D721Med (cell line): ENCODE measurements at regions not wholly inside any gene's neighbourhood (a gene's known extent, or its start where the extent isn't known, plus 50 kb on each side); places are given as distances from the start of the nearest gene placed in this dataset.
A peak's percentile ranks its signal among the peaks of the same experiment; 100 is the strongest.

Source experiments
- DNase-seq: peaks from one replicate; pipeline ENCODE4 v3.0.0; 2011; ENCODE audit warnings: low spot score; ENCODE audit not compliant: insufficient read length
- FAIRE-seq: peaks from 2 replicates; lab custom pipeline; 2011; peaks lifted over from hg19 to GRCh38; lab: Jason Lieb, UNC
- CTCF ChIP-seq: IDR thresholded peaks from 2 replicates; pipeline ENCODE4 v1.5.1; 2012; ENCODE audit warnings: mild to moderate bottlenecking, control low read depth; ENCODE audit not compliant: insufficient read depth; ENCODE audit errors: missing control alignments

GRCh38 chr6:143575901-143576426, 64.4 kb upstream of the FUCA2 start:
- DNase-seq = no peak
- TF ChIP-seq CTCF = no peak
- no peak for FAIRE-seq

GRCh38 chr6:143575440-143575839, 63.9 kb upstream of the FUCA2 start:
- DNase-seq = peak; percentile 22
- peak; percentile 88 for TF ChIP-seq CTCF
- FAIRE-seq = peak; percentile 80

- FAIRE-seq = no peak
- DNase-seq = no peak
- TF ChIP-seq CTCF = no peak
These were observed 58.8 kb upstream of the FUCA2 start for GRCh38 chr6:143570147-143570853.

- no peak for TF ChIP-seq CTCF
- DNase-seq = no peak
- FAIRE-seq = no peak
These were observed 57.5 kb upstream of the FUCA2 start for GRCh38 chr6:143569040-143569439.

GRCh38 chr6:143564484-143565017, 53.0 kb upstream of the FUCA2 start:
- TF ChIP-seq CTCF = no peak
- no peak for FAIRE-seq
- DNase-seq = no peak

- TF ChIP-seq CTCF = no peak
- no peak for DNase-seq
- FAIRE-seq = no peak
These were observed 50.6 kb upstream of the FUCA2 start for GRCh38 chr6:143562143-143562542.
